Karpas-422 (cell line): ENCODE measurements at regions not wholly inside any gene's neighbourhood (a gene's known extent, or its start where the extent isn't known, plus 50 kb on each side); places are given as distances from the start of the nearest gene placed in this dataset.

Experiments
- DNase-seq: peaks from one replicate; pipeline ENCODE4 v3.0.0-alpha.2; 2015
- H2AFZ ChIP-seq: fragments of 200-600 bp; sonication (generic); 2 replicates; pipeline ENCODE4 v1.6.1; 2014; ENCODE audit warnings: antibody characterized with exemption, low read length, mixed read lengths
- H3K27ac ChIP-seq: fragments of 200-600 bp; sonication (generic); 2 replicates; pipeline ENCODE4 v1.5.1; 2014; ENCODE audit warnings: mild to moderate bottlenecking, low read length, moderate library complexity
- H3K27me3 ChIP-seq: fragments of 200-600 bp; sonication (generic); 2 replicates; pipeline ENCODE4 v1.6.1; 2014; ENCODE audit warnings: low read length, mixed read lengths
- H3K36me3 ChIP-seq: fragments of 200-600 bp; sonication (generic); 2 replicates; pipeline ENCODE4 v1.6.1; 2014; ENCODE audit warnings: low read length, mixed read lengths; ENCODE audit not compliant: insufficient read depth
- H3K4me1 ChIP-seq: fragments of 200-600 bp; sonication (generic); 2 replicates; pipeline ENCODE4 v1.6.1; 2014; ENCODE audit warnings: mild to moderate bottlenecking, low read length, mixed read lengths
- H3K4me2 ChIP-seq: fragments of 200-600 bp; sonication (generic); 2 replicates; pipeline ENCODE4 v1.6.1; 2014; ENCODE audit warnings: low read length, low read depth, mild to moderate bottlenecking; ENCODE audit not compliant: poor library complexity, severe bottlenecking
- H3K4me3 ChIP-seq: fragments of 200-600 bp; sonication (generic); 2 replicates; pipeline ENCODE4 v1.5.1; 2014; ENCODE audit warnings: mild to moderate bottlenecking, antibody characterized with exemption, low read length, mixed read lengths
- H3K79me2 ChIP-seq: fragments of 200-600 bp; sonication (generic); 2 replicates; pipeline ENCODE4 v1.6.1; 2014; ENCODE audit warnings: mild to moderate bottlenecking, low read length, mixed read lengths
- H3K9ac ChIP-seq: fragments of 200-600 bp; sonication (generic); 2 replicates; pipeline ENCODE4 v1.6.0; 2014; ENCODE audit warnings: low read length
- H3K9me2 ChIP-seq: fragments of 200-600 bp; sonication (generic), shearing (Covaris generic); replicated peaks from 2 replicates; pipeline ENCODE4 v1.6.0; 2014; ENCODE audit warnings: mild to moderate bottlenecking, low read length, moderate library complexity; ENCODE audit not compliant: insufficient read depth
- H3K9me3 ChIP-seq: fragments of 300-700, 200-600 bp; sonication (generic); 2 replicates; pipeline ENCODE4 v1.6.1; 2014; ENCODE audit warnings: low read length, mixed read lengths
- H4K20me1 ChIP-seq: fragments of 200-600 bp; sonication (generic); 2 replicates; pipeline ENCODE4 v1.6.1; 2014; ENCODE audit warnings: mild to moderate bottlenecking, antibody characterized with exemption, low read length, low read depth; ENCODE audit not compliant: insufficient read depth

GRCh38 chr1:201589186-201589585, 50.3 kb downstream of the NAV1 start:
- H2AFZ ChIP-seq = no peak overlapping the region
- no peaks in the 10 kb centered on the region for H3K79me2 ChIP-seq
- no peaks in the 10 kb centered on the region for H3K9me2 ChIP-seq
- H3K9ac ChIP-seq = no peak overlapping the region
- no peaks in the 10 kb centered on the region for H4K20me1 ChIP-seq
- H3K9me3 ChIP-seq = no peaks in the 10 kb centered on the region
- H3K36me3 ChIP-seq = no peaks in the 10 kb centered on the region
- no peak overlapping the region for H3K27ac ChIP-seq
- no peak overlapping the region for H3K4me3 ChIP-seq
- no peak for DNase-seq
- no peaks in the 10 kb centered on the region for H3K4me1 ChIP-seq
- H3K27me3 ChIP-seq = no peaks in the 10 kb centered on the region; the same call in 1 of the 2 replicates
- H3K4me2 ChIP-seq = no peak overlapping the region

- H3K27ac ChIP-seq = no peak overlapping the region
- H3K9me2 ChIP-seq = no peaks in the 10 kb centered on the region
- DNase-seq = no peak
- no peaks in the 10 kb centered on the region for H3K9me3 ChIP-seq
- H4K20me1 ChIP-seq = no peaks in the 10 kb centered on the region
- H3K4me1 ChIP-seq = no peaks in the 10 kb centered on the region
- no peak overlapping the region for H3K9ac ChIP-seq
- H3K4me3 ChIP-seq = no peak overlapping the region
- no peaks in the 10 kb centered on the region for H3K36me3 ChIP-seq
- no peaks in the 10 kb centered on the region for H3K79me2 ChIP-seq
- H3K4me2 ChIP-seq = no peak overlapping the region
- H3K27me3 ChIP-seq = no peaks in the 10 kb centered on the region; the same call in 1 of the 2 replicates
- no peak overlapping the region for H2AFZ ChIP-seq
Observed at GRCh38 chr1:201590474-201590873, 51.5 kb downstream of the NAV1 start.

GRCh38 chr1:201591348-201591747, 52.4 kb downstream of the NAV1 start:
- Histone ChIP-seq H3K9me3 (no peaks in the 10 kb centered on the region), H3K4me3 (no peak overlapping the region), H3K27me3 (no peaks in the 10 kb centered on the region; the same call in 1 of the 2 replicates), H3K36me3 (no peaks in the 10 kb centered on the region), H3K4me1 (no peaks in the 10 kb centered on the region), H4K20me1 (no peaks in the 10 kb centered on the region), H3K27ac (no peak overlapping the region), H3K9ac (no peak overlapping the region), H3K9me2 (no peaks in the 10 kb centered on the region), H2AFZ (no peak overlapping the region), H3K4me2 (no peak overlapping the region), H3K79me2 (no peaks in the 10 kb centered on the region)
- DNase-seq = no peak

- H3K9me2 ChIP-seq = no peaks in the 10 kb centered on the region
- no peaks in the 10 kb centered on the region for H3K79me2 ChIP-seq
- no peak overlapping the region for H3K9ac ChIP-seq
- H3K36me3 ChIP-seq = no peaks in the 10 kb centered on the region
- DNase-seq = no peak
- H2AFZ ChIP-seq = no peak overlapping the region
- H3K4me1 ChIP-seq = no peaks in the 10 kb centered on the region
- no peaks in the 10 kb centered on the region for H3K9me3 ChIP-seq
- H3K4me3 ChIP-seq = no peak overlapping the region
- no peak overlapping the region for H3K4me2 ChIP-seq
- no peak overlapping the region for H3K27ac ChIP-seq
- no peaks in the 10 kb centered on the region; the same call in 1 of the 2 replicates for H3K27me3 ChIP-seq
- no peaks in the 10 kb centered on the region for H4K20me1 ChIP-seq
Observed at GRCh38 chr1:201591981-201592380, 53.1 kb downstream of the NAV1 start.

GRCh38 chr1:201593200-201593921, 54.4 kb downstream of the NAV1 start:
- no peaks in the 10 kb centered on the region for H3K79me2 ChIP-seq
- H3K4me3 ChIP-seq = no peak overlapping the region
- no peak overlapping the region for H2AFZ ChIP-seq
- no peak overlapping the region for H3K27ac ChIP-seq
- H4K20me1 ChIP-seq = no peaks in the 10 kb centered on the region
- H3K4me1 ChIP-seq = no peaks in the 10 kb centered on the region
- no peaks in the 10 kb centered on the region; the same call in 1 of the 2 replicates for H3K27me3 ChIP-seq
- H3K4me2 ChIP-seq = no peak overlapping the region
- no peak overlapping the region for H3K9ac ChIP-seq
- DNase-seq = no peak
- no peaks in the 10 kb centered on the region for H3K9me3 ChIP-seq
- H3K36me3 ChIP-seq = no peaks in the 10 kb centered on the region
- H3K9me2 ChIP-seq = no peaks in the 10 kb centered on the region

GRCh38 chr1:201594575-201595245, 55.8 kb downstream of the NAV1 start:
- H3K9ac ChIP-seq = no peak overlapping the region
- H3K4me1 ChIP-seq = no peaks in the 10 kb centered on the region
- no peak overlapping the region for H3K4me3 ChIP-seq
- no peak overlapping the region for H2AFZ ChIP-seq
- no peaks in the 10 kb centered on the region for H3K9me3 ChIP-seq
- H3K4me2 ChIP-seq = no peak overlapping the region
- H3K36me3 ChIP-seq = no peaks in the 10 kb centered on the region
- DNase-seq = no peak
- H4K20me1 ChIP-seq = no peaks in the 10 kb centered on the region
- no peaks in the 10 kb centered on the region for H3K79me2 ChIP-seq
- H3K27ac ChIP-seq = no peak overlapping the region
- no peaks in the 10 kb centered on the region; the same call in 1 of the 2 replicates for H3K27me3 ChIP-seq
- H3K9me2 ChIP-seq = no peaks in the 10 kb centered on the region

- no peak for DNase-seq
- Histone ChIP-seq H3K9me3 (no peaks in the 10 kb centered on the region), H3K27ac (no peak overlapping the region), H4K20me1 (no peaks in the 10 kb centered on the region), H3K4me3 (no peak overlapping the region), H3K9ac (no peak overlapping the region), H3K79me2 (no peaks in the 10 kb centered on the region), H3K27me3 (no peaks in the 10 kb centered on the region; the same call in 1 of the 2 replicates), H3K9me2 (no peaks in the 10 kb centered on the region), H3K4me2 (no peak overlapping the region), H3K36me3 (no peaks in the 10 kb centered on the region), H3K4me1 (no peaks in the 10 kb centered on the region), H2AFZ (no peak overlapping the region)
Observed at GRCh38 chr1:201595381-201595780, 56.5 kb downstream of the NAV1 start.

- H3K4me2 ChIP-seq = no peak overlapping the region
- H3K9ac ChIP-seq = no peak overlapping the region
- no peaks in the 10 kb centered on the region for H3K79me2 ChIP-seq
Observed at GRCh38 chr1:201596101-201596868, 57.4 kb downstream of the NAV1 start.

More at GRCh38 chr1:201596101-201596868, 57.4 kb downstream of the NAV1 start:
- H3K36me3 ChIP-seq = no peaks in the 10 kb centered on the region
- H3K4me1 ChIP-seq = no peaks in the 10 kb centered on the region
- no peaks in the 10 kb centered on the region for H3K9me3 ChIP-seq
- H2AFZ ChIP-seq = no peak overlapping the region
- H4K20me1 ChIP-seq = no peaks in the 10 kb centered on the region
- H3K4me3 ChIP-seq = no peak overlapping the region
- no peaks in the 10 kb centered on the region for H3K9me2 ChIP-seq
- no peak for DNase-seq
- no peak overlapping the region for H3K27ac ChIP-seq
- no peaks in the 10 kb centered on the region; the same call in 1 of the 2 replicates for H3K27me3 ChIP-seq
